HEK293T (cell line): ENCODE measurements at regions not wholly inside any gene's neighbourhood (a gene's known extent, or its start where the extent isn't known, plus 50 kb on each side); places are given as distances from the start of the nearest gene placed in this dataset.

Experiments used
- ARNT ChIP-seq: fragments of 450-650 bp; IDR thresholded peaks from 2 replicates; pipeline ENCODE4 v1.6.1; 2017; ENCODE audit warnings: mild to moderate bottlenecking
- BHLHE40 ChIP-seq: fragments of 450-650 bp; IDR thresholded peaks from 2 replicates; pipeline ENCODE4 v1.6.1; 2016; ENCODE audit warnings: mild to moderate bottlenecking, moderate library complexity, borderline replicate concordance
- CTBP1 ChIP-seq: fragments of 450-650 bp; IDR thresholded peaks from 2 replicates; pipeline ENCODE4 v1.6.1; 2016; ENCODE audit warnings: borderline replicate concordance
- FOXA1 ChIP-seq: fragments of 450-650 bp; IDR thresholded peaks from 2 replicates; pipeline ENCODE4 v1.6.1; 2016; ENCODE audit warnings: mild to moderate bottlenecking
- FOXK2 ChIP-seq: fragments of 450-650 bp; IDR thresholded peaks from 2 replicates; pipeline ENCODE4 v1.6.1; 2016; ENCODE audit warnings: mild to moderate bottlenecking
- FOXM1 ChIP-seq: fragments of 450-650 bp; IDR thresholded peaks from 2 replicates; pipeline ENCODE4 v1.6.1; 2017; ENCODE audit warnings: mild to moderate bottlenecking, borderline replicate concordance
- HDGF ChIP-seq: fragments of 450-650 bp; IDR thresholded peaks from 2 replicates; pipeline ENCODE4 v1.6.1; 2017; ENCODE audit warnings: antibody characterized with exemption, borderline replicate concordance
- L3MBTL2 ChIP-seq: fragments of 450-650 bp; conservative IDR thresholded peaks from 2 replicates; pipeline ENCODE4 v1.6.1; 2016; ENCODE audit warnings: mild to moderate bottlenecking
- NFRKB ChIP-seq: fragments of 450-650 bp; IDR thresholded peaks from 2 replicates; pipeline ENCODE4 v1.6.1; 2016; ENCODE audit warnings: mild to moderate bottlenecking, moderate library complexity
- PKNOX1 ChIP-seq: fragments of 450-650 bp; IDR thresholded peaks from 2 replicates; pipeline ENCODE4 v1.6.1; 2016
- SP1 ChIP-seq: fragments of 450-650 bp; IDR thresholded peaks from 2 replicates; pipeline ENCODE4 v1.6.1; 2017
- SUZ12 ChIP-seq: fragments of 450-650 bp; IDR thresholded peaks from 2 replicates; pipeline ENCODE4 v1.6.1; 2016; ENCODE audit warnings: mild to moderate bottlenecking
- TARDBP ChIP-seq: fragments of 450-650 bp; IDR thresholded peaks from 2 replicates; pipeline ENCODE4 v1.6.1; 2016
- ZNF384 ChIP-seq: fragments of 450-650 bp; IDR thresholded peaks from 2 replicates; pipeline ENCODE4 v1.6.1; 2016

- TF ChIP-seq SP1 (no peak), FOXM1 (no peak), TARDBP (no peak), CTBP1 (no peak), HDGF (no peak), NFRKB (no peak), FOXK2 (no peak), SUZ12 (no peak), ARNT (no peak), PKNOX1 (no peak), BHLHE40 (no peak), FOXA1 (no peak), ZNF384 (no peak), L3MBTL2 (no peak)
Observed at GRCh38 chr4:3662516-3662915, 103.7 kb upstream of the ADRA2C start.
